A549 (cell line): ENCODE measurements at regions not wholly inside any gene's neighbourhood (a gene's known extent, or its start where the extent isn't known, plus 50 kb on each side); places are given as distances from the start of the nearest gene placed in this dataset.

Experiments
- ATAC-seq, 2 experiments: fragments of 200-7000 bp in 1 of 2; fragments of >200 bp in 1 of 2; cut with Nextera tagmentation in 1 of 2; cut with Tn5 transposase in 1 of 2; 3 replicates each; pipeline versions ENCODE4 v1.8.0 to v1.9.1; 2018 to 2020; ENCODE audit warnings: mild to moderate bottlenecking in 1 of 2, moderate library complexity in 1 of 2
- CTCF ChIA-PET: fragments of 300-600 bp; sonication (Branson Sonifier 250); formaldehyde crosslinking; extraction: SDS; loops from one replicate; lab custom pipeline; 2021; ENCODE audit warnings: antibody characterized with exemption, inconsistent platforms; lab: Yijun Ruan, JAX
- POLR2A ChIA-PET: fragments of 350-600 bp; formaldehyde crosslinking; extraction: SDS; loops from one replicate; lab custom pipeline; 2021; ENCODE audit warnings: antibody characterized with exemption, inconsistent platforms; lab: Yijun Ruan, JAX
- DNase-seq, 2 experiments: peaks; one replicate each; pipeline versions ENCODE4 v3.0.0 to v3.0.0-alpha.2; 2011 to 2016; ENCODE audit warnings: low read depth in 1 of 2, low spot score in 1 of 2
- FAIRE-seq: peaks from 2 replicates; lab custom pipeline; 2011; peaks lifted over from hg19 to GRCh38; lab: Jason Lieb, UNC
- H3K27ac ChIP-seq, 2 experiments: fragments of >200 bp; sonication (Bioruptor Twin); formaldehyde crosslinking; 3 replicates each; pipeline ENCODE4 v1.5.1; 2016 to 2017
- H3K4me1 ChIP-seq: fragments of >200 bp; sonication (Bioruptor Twin); formaldehyde crosslinking; 3 replicates; pipeline ENCODE4 v1.6.1; 2016
- H3K4me2 ChIP-seq: fragments of >200 bp; sonication (Bioruptor Twin); formaldehyde crosslinking; 3 replicates; pipeline ENCODE4 v1.6.1; 2016
- H3K4me3 ChIP-seq: fragments of >200 bp; sonication (Bioruptor Twin); formaldehyde crosslinking; 3 replicates; pipeline ENCODE4 v1.5.1; 2016
- H3K9me3 ChIP-seq: fragments of >200 bp; sonication (Bioruptor Twin); formaldehyde crosslinking; 3 replicates; pipeline ENCODE4 v1.6.1; 2016
- ATOH8 ChIP-seq: fragments of 250-450 bp; sonication (Bioruptor Pico); IDR thresholded peaks from 2 replicates; pipeline ENCODE4 v1.5.0; 2020; ENCODE audit warnings: low read depth, mild to moderate bottlenecking, moderate library complexity
- CHD2 ChIP-seq: fragments of 150-350 bp; IDR thresholded peaks from 2 replicates; pipeline ENCODE4 v1.6.1; 2014; ENCODE audit warnings: low read length; ENCODE audit not compliant: partially characterized antibody
- CTCF ChIP-seq: fragments of >200 bp; sonication (Bioruptor Twin); formaldehyde crosslinking; IDR thresholded peaks from 3 replicates; pipeline ENCODE4 v1.5.1; 2016
- E2F6 ChIP-seq: IDR thresholded peaks from 2 replicates; pipeline ENCODE4 v1.6.1; 2012; ENCODE audit warnings: low read depth, borderline replicate concordance
- EHF ChIP-seq: fragments of 250-450 bp; sonication (Bioruptor Pico); IDR thresholded peaks from 2 replicates; pipeline ENCODE4 v1.5.0; 2020; ENCODE audit warnings: mild to moderate bottlenecking
- ELK1 ChIP-seq: fragments of 150-350 bp; IDR thresholded peaks from 2 replicates; pipeline ENCODE4 v1.6.1; 2014; ENCODE audit warnings: low read depth, mild to moderate bottlenecking, low read length
- ESRRA ChIP-seq: fragments of 150-350 bp; IDR thresholded peaks from 2 replicates; pipeline ENCODE4 v1.6.1; 2014; ENCODE audit warnings: mild to moderate bottlenecking, low read length, borderline replicate concordance
- FOSL2 ChIP-seq, 2 experiments: fragments of 450-650 bp in 1 of 2; fragments of >200 bp in 1 of 2; sonication (Bioruptor Twin) in 1 of 2; formaldehyde crosslinking; IDR thresholded peaks; 2 replicates each; pipeline versions ENCODE4 v1.5.0 to v1.6.1; 2016 to 2020; ENCODE audit warnings: mild to moderate bottlenecking in 1 of 2, moderate library complexity in 1 of 2
- HDAC2 ChIP-seq: fragments of 200-600 bp; sonication (generic); IDR thresholded peaks from 2 replicates; pipeline ENCODE4 v1.6.1; 2016
- HOXB13 ChIP-seq: fragments of 250-450 bp; sonication (Bioruptor Pico); IDR thresholded peaks from 2 replicates; pipeline ENCODE4 v1.5.0; 2020; ENCODE audit warnings: low read depth, mild to moderate bottlenecking, moderate library complexity
- HOXB5 ChIP-seq: fragments of 250-450 bp; sonication (Bioruptor Pico); IDR thresholded peaks from 2 replicates; pipeline ENCODE4 v1.5.0; 2020; ENCODE audit warnings: mild to moderate bottlenecking, moderate library complexity
- KDM1A ChIP-seq: fragments of 200-600 bp; sonication (generic); IDR thresholded peaks from 2 replicates; pipeline ENCODE4 v1.6.1; 2016; ENCODE audit warnings: low read depth, mild to moderate bottlenecking
- MAX ChIP-seq: IDR thresholded peaks from 2 replicates; pipeline ENCODE4 v1.6.1; 2012
- MAZ ChIP-seq: fragments of 150-350 bp; IDR thresholded peaks from 2 replicates; pipeline ENCODE4 v1.6.1; 2014; ENCODE audit warnings: antibody characterized with exemption, low read depth, low read length, borderline replicate concordance
- NFE2L2 ChIP-seq: fragments of 150-350 bp; conservative IDR thresholded peaks from 2 replicates; pipeline ENCODE4 v1.6.1; 2014; ENCODE audit warnings: low read length
- POLR2A ChIP-seq: IDR thresholded peaks from 2 replicates; pipeline ENCODE4 v1.6.1; 2012; ENCODE audit warnings: mild to moderate bottlenecking, low read length
- POLR2AphosphoS2 ChIP-seq: conservative IDR thresholded peaks from 2 replicates; pipeline ENCODE4 v1.6.1; 2012; ENCODE audit warnings: low read length, improper control_type of control experiment, inconsistent platforms
- RAD21 ChIP-seq, 2 experiments: fragments of >200 bp in 1 of 2; sonication (Bioruptor Twin) in 1 of 2; formaldehyde crosslinking in 1 of 2; IDR thresholded peaks in 1 of 2; conservative IDR thresholded peaks in 1 of 2; 2 replicates in 1 of 2; 3 replicates in 1 of 2; pipeline ENCODE4 v1.6.1; 2012 to 2018; ENCODE audit warnings: inconsistent platforms in 1 of 2
- RFX5 ChIP-seq: fragments of 450-650 bp; IDR thresholded peaks from 2 replicates; pipeline ENCODE4 v1.7.1; 2014; ENCODE audit warnings: antibody characterized with exemption, mild to moderate bottlenecking, moderate library complexity
- ZSCAN20 ChIP-seq: fragments of 250-450 bp; sonication (Bioruptor Pico); IDR thresholded peaks from 2 replicates; pipeline ENCODE4 v1.8.0; 2022; ENCODE audit warnings: mild to moderate bottlenecking, moderate library complexity
- WGBS: methylation state at CpG from one replicate; pipeline ENCODE4 v1.1.6; 2017; ENCODE audit errors: missing lambda C conversion rate; 5-methylcytosine and 5-hydroxymethylcytosine counted together

GRCh38 chr13:75088915-75089314 is 393.1 kb downstream of the TBC1D4 start:
- no peak overlapping the region for H3K4me3 ChIP-seq
- TF ChIP-seq EHF (CRISPR knock-in tag) (no peak), FOSL2 (IDR thresholded peaks at IDR 0.05) (no peak), FOSL2 (CRISPR knock-in tag; IDR thresholded peaks at IDR 0.05) (no peak), POLR2AphosphoS2 (no peak), HDAC2 (no peak), CTCF (no peak), ZSCAN20 (CRISPR knock-in tag) (no peak), RFX5 (no peak), MAZ (no peak)
- WGBS: 56% methylated on average over 4 of the region's 4 CpGs
- ChIA-PET POLR2A (no interaction called here), CTCF (no interaction called here)
- H3K4me2 ChIP-seq: no peak overlapping the region
- FAIRE-seq: no peak
- no peak overlapping the region for H3K27ac ChIP-seq
- no peak for ATAC-seq
- no peak for DNase-seq
- no peaks in the 10 kb centered on the region for H3K4me1 ChIP-seq
- H3K9me3 ChIP-seq: no peaks in the 10 kb centered on the region

- Histone ChIP-seq H3K4me1 (no peaks in the 10 kb centered on the region), H3K4me2 (no peak overlapping the region), H3K4me3 (no peak overlapping the region), H3K9me3 (no peaks in the 10 kb centered on the region; the same call in 2 of the 3 replicates), H3K27ac (no peak overlapping the region)
- ATAC-seq (no peak), DNase-seq (no peak), FAIRE-seq (no peak)
- ChIA-PET POLR2A (no interaction called here), CTCF (no interaction called here)
- no peak for TF ChIP-seq HOXB13 (CRISPR knock-in tag)
- TF ChIP-seq ESRRA: no peak
- no peak for TF ChIP-seq CHD2
- no peak for TF ChIP-seq E2F6
- no peak for TF ChIP-seq ATOH8
- no peak for TF ChIP-seq MAX
- TF ChIP-seq MAZ: no peak
- TF ChIP-seq ELK1: no peak
- no peak for TF ChIP-seq CTCF
- TF ChIP-seq RAD21 (conservative IDR thresholded peaks at IDR 0.05 in 1 of 2, IDR thresholded peaks at IDR 0.05 in 1 of 2): no peak
- no peak for TF ChIP-seq HOXB5 (CRISPR knock-in tag)
- TF ChIP-seq EHF (CRISPR knock-in tag): no peak
- no peak for TF ChIP-seq NFE2L2
- no peak for TF ChIP-seq RFX5
- TF ChIP-seq POLR2A: no peak
- no peak for TF ChIP-seq KDM1A
- WGBS: 15% methylated on average over 2 of the region's 2 CpGs
Measured at GRCh38 chr13:75079226-75079625, 402.7 kb downstream of the TBC1D4 start.
